Stimulated activated memory B cell treated with anti-CD40 and anti-IgM and Interleukin-4, amounts not matched to agents 10 μg/mL and 1 μg/mL and 100 μg/mL, for 72 hours (primary cell): ENCODE measurements at regions not wholly inside any gene's neighbourhood (a gene's known extent, or its start where the extent isn't known, plus 50 kb on each side); places are given as distances from the start of the nearest gene placed in this dataset.

Experiments
- ATAC-seq: fragments of 150-1000 bp; cut with Tn5 transposase; 2 replicates; pipeline ENCODE4 v1.10.0; 2021
- H3K27ac Mint-ChIP-seq: one replicate; pipeline ENCODE4 v1.8.0; 2022; ENCODE audit warnings: mild to moderate bottlenecking, mixed read lengths
- H3K27me3 Mint-ChIP-seq: one replicate; pipeline ENCODE4 v1.8.0; 2022; ENCODE audit warnings: mixed read lengths
- H3K36me3 Mint-ChIP-seq: one replicate; pipeline ENCODE4 v1.8.0; 2022; ENCODE audit warnings: mixed read lengths
- H3K4me1 Mint-ChIP-seq: one replicate; pipeline ENCODE4 v1.8.0; 2022; ENCODE audit warnings: mixed read lengths
- H3K4me3 Mint-ChIP-seq: one replicate; pipeline ENCODE4 v1.8.0; 2022; ENCODE audit warnings: mild to moderate bottlenecking, moderate library complexity, mixed read lengths
- H3K9me3 Mint-ChIP-seq: one replicate; pipeline ENCODE4 v1.8.0; 2022; ENCODE audit warnings: mixed read lengths

GRCh38 chr3:25107918-25108617 lies 320.0 kb upstream of the RARB start:
- no peak for ATAC-seq
- Mint-ChIP-seq H3K36me3 (no peaks in the 10 kb centered on the region), H3K4me1 (no peaks in the 10 kb centered on the region), H3K4me3 (no peak overlapping the region), H3K27ac (no peak overlapping the region), H3K27me3 (no peaks in the 10 kb centered on the region), H3K9me3 (no peaks in the 10 kb centered on the region)

GRCh38 chr3:25110642-25111041 lies 317.4 kb upstream of the RARB start:
- Mint-ChIP-seq H3K36me3 (no peaks in the 10 kb centered on the region), H3K4me1 (no peaks in the 10 kb centered on the region), H3K4me3 (no peak overlapping the region), H3K27ac (no peak overlapping the region), H3K9me3 (peaks cover 3% of the 10 kb centered on the region), H3K27me3 (no peaks in the 10 kb centered on the region)
- no peak for ATAC-seq

GRCh38 chr3:25113891-25114290 lies 314.2 kb upstream of the RARB start:
- H3K36me3 Mint-ChIP-seq = no peaks in the 10 kb centered on the region
- ATAC-seq = no peak
- no peak overlapping the region for H3K4me3 Mint-ChIP-seq
- H3K27ac Mint-ChIP-seq = no peak overlapping the region
- peaks cover 3% of the 10 kb centered on the region for H3K9me3 Mint-ChIP-seq
- no peaks in the 10 kb centered on the region for H3K4me1 Mint-ChIP-seq
- no peaks in the 10 kb centered on the region for H3K27me3 Mint-ChIP-seq

GRCh38 chr3:25114532-25114931 lies 313.5 kb upstream of the RARB start:
- H3K27me3 Mint-ChIP-seq = no peaks in the 10 kb centered on the region
- H3K4me3 Mint-ChIP-seq = no peak overlapping the region
- H3K9me3 Mint-ChIP-seq = peaks cover 3% of the 10 kb centered on the region
- ATAC-seq = no peak
- H3K27ac Mint-ChIP-seq = no peak overlapping the region
- H3K36me3 Mint-ChIP-seq = no peaks in the 10 kb centered on the region
- no peaks in the 10 kb centered on the region for H3K4me1 Mint-ChIP-seq

GRCh38 chr3:25117005-25117593 lies 311.0 kb upstream of the RARB start:
- Mint-ChIP-seq H3K9me3 (peaks cover 3% of the 10 kb centered on the region), H3K27ac (no peak overlapping the region), H3K36me3 (no peaks in the 10 kb centered on the region), H3K27me3 (no peaks in the 10 kb centered on the region), H3K4me3 (no peak overlapping the region), H3K4me1 (no peaks in the 10 kb centered on the region)
- no peak for ATAC-seq

GRCh38 chr3:25119682-25120081 lies 308.4 kb upstream of the RARB start:
- Mint-ChIP-seq H3K4me3 (no peak overlapping the region), H3K36me3 (no peaks in the 10 kb centered on the region), H3K27me3 (no peaks in the 10 kb centered on the region), H3K27ac (no peak overlapping the region), H3K9me3 (peaks cover 9% of the 10 kb centered on the region), H3K4me1 (no peaks in the 10 kb centered on the region)
- no peak for ATAC-seq

DNA sequence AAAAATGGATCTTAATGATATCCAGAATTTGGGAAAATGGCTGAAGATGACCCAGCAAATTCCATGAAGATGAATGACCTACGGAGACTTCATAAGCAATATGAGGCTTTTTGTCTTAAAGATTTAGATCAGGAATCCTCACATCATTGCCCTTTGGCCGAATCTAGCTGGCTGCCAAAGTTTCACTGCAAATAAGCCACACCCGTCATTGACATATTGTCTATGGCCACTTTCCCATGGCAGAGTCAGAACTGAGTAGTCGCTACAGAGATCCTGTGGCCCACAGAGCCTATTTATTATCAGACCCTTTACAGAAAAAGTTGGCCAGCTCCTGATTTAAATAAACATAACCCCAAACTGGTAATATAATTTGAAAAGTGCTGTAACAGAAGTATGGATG lies 307.4 kb upstream of the RARB start:
- no peak overlapping the region for H3K27ac Mint-ChIP-seq
- no peaks in the 10 kb centered on the region for H3K27me3 Mint-ChIP-seq
- no peaks in the 10 kb centered on the region for H3K4me1 Mint-ChIP-seq
- H3K36me3 Mint-ChIP-seq = no peaks in the 10 kb centered on the region
- no peak for ATAC-seq
- H3K9me3 Mint-ChIP-seq = peaks cover 6% of the 10 kb centered on the region
- H3K4me3 Mint-ChIP-seq = no peak overlapping the region

- H3K4me1 Mint-ChIP-seq = no peaks in the 10 kb centered on the region
These were observed 302.9 kb upstream of the RARB start for GRCh38 chr3:25125201-25125600.

GRCh38 chr3:25128735-25129134 lies 299.3 kb upstream of the RARB start:
- Mint-ChIP-seq H3K9me3 (peaks cover 11% of the 10 kb centered on the region), H3K27ac (no peak overlapping the region), H3K36me3 (no peaks in the 10 kb centered on the region)

More at GRCh38 chr3:25125201-25125600, 302.9 kb upstream of the RARB start:
- H3K27me3 Mint-ChIP-seq = no peaks in the 10 kb centered on the region
- H3K27ac Mint-ChIP-seq = no peak overlapping the region
- no peak for ATAC-seq
- H3K4me3 Mint-ChIP-seq = no peak overlapping the region
- H3K36me3 Mint-ChIP-seq = no peaks in the 10 kb centered on the region
- peaks cover 13% of the 10 kb centered on the region for H3K9me3 Mint-ChIP-seq

GRCh38 chr3:25130724-25131520 lies 297.1 kb upstream of the RARB start:
- H3K4me3 Mint-ChIP-seq = no peak overlapping the region
- ATAC-seq = no peak
- peaks cover 13% of the 10 kb centered on the region for H3K9me3 Mint-ChIP-seq
- no peaks in the 10 kb centered on the region for H3K27me3 Mint-ChIP-seq
- H3K4me1 Mint-ChIP-seq = no peaks in the 10 kb centered on the region
- no peaks in the 10 kb centered on the region for H3K36me3 Mint-ChIP-seq
- H3K27ac Mint-ChIP-seq = no peak overlapping the region

More at GRCh38 chr3:25128735-25129134, 299.3 kb upstream of the RARB start:
- H3K4me1 Mint-ChIP-seq = no peaks in the 10 kb centered on the region
- ATAC-seq = no peak
- H3K27me3 Mint-ChIP-seq = no peaks in the 10 kb centered on the region
- no peak overlapping the region for H3K4me3 Mint-ChIP-seq

DNA sequence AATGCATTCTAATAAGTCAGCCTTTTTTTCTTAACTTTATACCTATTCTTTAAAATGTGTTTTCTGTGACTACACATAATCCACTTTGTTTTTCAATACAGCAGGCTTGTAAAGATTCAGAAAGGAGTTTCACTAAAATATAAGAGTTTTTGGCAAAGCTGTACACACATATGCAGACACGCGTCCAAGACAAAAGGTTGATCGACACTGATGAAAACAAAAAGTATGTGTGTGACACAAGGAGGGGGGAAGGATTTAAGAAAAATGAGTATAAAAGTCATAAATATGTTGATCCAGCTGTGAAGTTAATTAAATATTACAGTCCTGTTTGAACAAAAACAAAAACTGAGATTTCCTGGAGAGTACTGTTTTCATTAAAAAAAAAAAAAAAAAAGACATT lies 294.5 kb upstream of the RARB start:
- Mint-ChIP-seq H3K4me1 (no peaks in the 10 kb centered on the region), H3K27ac (no peak overlapping the region), H3K27me3 (no peaks in the 10 kb centered on the region), H3K36me3 (no peaks in the 10 kb centered on the region), H3K4me3 (no peak overlapping the region), H3K9me3 (peaks cover 7% of the 10 kb centered on the region)
- ATAC-seq = no peak

GRCh38 chr3:25137606-25138005 lies 290.5 kb upstream of the RARB start:
- H3K4me3 Mint-ChIP-seq = no peak overlapping the region
- no peaks in the 10 kb centered on the region for H3K27me3 Mint-ChIP-seq
- ATAC-seq = no peak
- no peaks in the 10 kb centered on the region for H3K36me3 Mint-ChIP-seq
- no peaks in the 10 kb centered on the region for H3K4me1 Mint-ChIP-seq
- H3K9me3 Mint-ChIP-seq = peaks cover 6% of the 10 kb centered on the region
- no peak overlapping the region for H3K27ac Mint-ChIP-seq

GRCh38 chr3:25139267-25139666 lies 288.8 kb upstream of the RARB start:
- H3K27ac Mint-ChIP-seq = no peak overlapping the region
- no peaks in the 10 kb centered on the region for H3K36me3 Mint-ChIP-seq
- no peaks in the 10 kb centered on the region for H3K27me3 Mint-ChIP-seq
- H3K4me1 Mint-ChIP-seq = no peaks in the 10 kb centered on the region
- H3K9me3 Mint-ChIP-seq = peaks cover 3% of the 10 kb centered on the region
- H3K4me3 Mint-ChIP-seq = no peak overlapping the region
- ATAC-seq = no peak

GRCh38 chr3:25142609-25143355 lies 285.3 kb upstream of the RARB start:
- H3K27ac Mint-ChIP-seq = no peak overlapping the region
- H3K9me3 Mint-ChIP-seq = no peaks in the 10 kb centered on the region
- ATAC-seq = no peak
- H3K36me3 Mint-ChIP-seq = no peaks in the 10 kb centered on the region
- no peak overlapping the region for H3K4me3 Mint-ChIP-seq
- H3K27me3 Mint-ChIP-seq = no peaks in the 10 kb centered on the region
- H3K4me1 Mint-ChIP-seq = no peaks in the 10 kb centered on the region

- H3K36me3 Mint-ChIP-seq = no peaks in the 10 kb centered on the region
- no peaks in the 10 kb centered on the region for H3K4me1 Mint-ChIP-seq
- H3K27ac Mint-ChIP-seq = no peak overlapping the region
- no peak overlapping the region for H3K4me3 Mint-ChIP-seq
- no peaks in the 10 kb centered on the region for H3K9me3 Mint-ChIP-seq
- ATAC-seq = no peak
- H3K27me3 Mint-ChIP-seq = no peaks in the 10 kb centered on the region
These were observed 284.6 kb upstream of the RARB start for GRCh38 chr3:25143356-25144025.
